ENCODE measurements at regions not wholly inside any gene's neighbourhood (a gene's known extent, or its start where the extent isn't known, plus 50 kb on each side); places are given as distances from the start of the nearest gene placed in this dataset.

- no peak for TF ChIP-seq MAX (IDR thresholded peaks at IDR 0.05)
- no peak for TF ChIP-seq ATF3 (IDR thresholded peaks at IDR 0.05)
- no peak for TF ChIP-seq NR2F2 (IDR thresholded peaks at IDR 0.05)
- no peak for TF ChIP-seq REST (IDR thresholded peaks at IDR 0.05)
- TF ChIP-seq GABPA (IDR thresholded peaks at IDR 0.05 in 1 of 2, conservative IDR thresholded peaks at IDR 0.05 in 1 of 2) = no peak
- TF ChIP-seq EGR1 (IDR thresholded peaks at IDR 0.05; ENCODE audit: low read depth in 2 of 2) = no peak
- no peak for TF ChIP-seq FOXA1 (IDR thresholded peaks at IDR 0.05)
- TF ChIP-seq RXRA (IDR thresholded peaks at IDR 0.05) = no peak
- no peak for TF ChIP-seq YY1 (IDR thresholded peaks at IDR 0.05)
- TF ChIP-seq RAD21 (IDR thresholded peaks at IDR 0.05) = no peak
- TF ChIP-seq ZBTB33 (IDR thresholded peaks at IDR 0.05) = no peak
- TF ChIP-seq HNF4A (conservative IDR thresholded peaks at IDR 0.05) = no peak
- no peak for TF ChIP-seq HNF4G (IDR thresholded peaks at IDR 0.05)
- no peak for TF ChIP-seq SP1 (IDR thresholded peaks at IDR 0.05)
Observed at GRCh38 chr7:67391168-67391567, 394.5 kb downstream of the TYW1 start.

GRCh38 chr7:67392596-67393438 is 396.2 kb downstream of the TYW1 start:
- 74% methylated on average over 16 of the region's 16 CpGs for WGBS
- Histone ChIP-seq H3K27ac (ENCODE audit: low read depth in 1 of 2, low read length in 2 of 2) (no peak overlapping the region), H3K9ac (ENCODE audit: low read depth in 1 of 2, low read length in 2 of 2) (no peak overlapping the region), H3K4me1 (ENCODE audit: control insufficient read depth in 4 of 4, insufficient read depth in 4 of 4, low read length in 3 of 4) (no peaks in the 10 kb centered on the region), H3K27me3 (ENCODE audit: control insufficient read depth in 4 of 4, insufficient read depth in 4 of 4, low read length in 3 of 4) (no peaks in the 10 kb centered on the region), H3K9me3 (ENCODE audit: control insufficient read depth in 4 of 4, low read length in 3 of 4) (peaks cover 0 to 2% (median 0%) of the 10 kb centered on the region in 4 donors), H3K36me3 (ENCODE audit: control insufficient read depth in 4 of 4, insufficient read depth in 3 of 4, low read depth in 1 of 4, low read length in 3 of 4) (no peaks in the 10 kb centered on the region), H3K4me3 (ENCODE audit: low read depth in 1 of 3, low read length in 3 of 3) (no peak overlapping the region)
- DNase-seq (ENCODE audit: low spot score) = no peak
- TF ChIP-seq YY1 (IDR thresholded peaks at IDR 0.05) = no peak

More at GRCh38 chr7:67391168-67391567, 394.5 kb downstream of the TYW1 start:
- Histone ChIP-seq H3K9ac (ENCODE audit: low read depth in 1 of 2, low read length in 2 of 2) (no peak overlapping the region), H3K27ac (ENCODE audit: low read depth in 1 of 2, low read length in 2 of 2) (no peak overlapping the region), H3K9me3 (ENCODE audit: control insufficient read depth in 4 of 4, low read length in 3 of 4) (no peaks in the 10 kb centered on the region), H3K4me1 (ENCODE audit: control insufficient read depth in 4 of 4, insufficient read depth in 4 of 4, low read length in 3 of 4) (no peaks in the 10 kb centered on the region), H3K4me3 (ENCODE audit: low read depth in 1 of 3, low read length in 3 of 3) (no peak overlapping the region), H3K36me3 (ENCODE audit: control insufficient read depth in 4 of 4, insufficient read depth in 3 of 4, low read depth in 1 of 4, low read length in 3 of 4) (no peaks in the 10 kb centered on the region), H3K27me3 (ENCODE audit: control insufficient read depth in 4 of 4, insufficient read depth in 4 of 4, low read length in 3 of 4) (no peaks in the 10 kb centered on the region)
- no peak for DNase-seq (ENCODE audit: low spot score)
- WGBS = 81% methylated on average over 19 of the region's 19 CpGs
